Putamen (tissue), 1 donor: ENCODE measurements at regions not wholly inside any gene's neighbourhood (a gene's known extent, or its start where the extent isn't known, plus 50 kb on each side); places are given as distances from the start of the nearest gene placed in this dataset.

Source experiments
- DNase-seq: peaks from one replicate; pipeline ENCODE4 v3.0.0-alpha.2; 2016; ENCODE audit warnings: low spot score

- no peak for DNase-seq
Observed at GRCh38 chr5:29950416-29951145, 1242.9 kb upstream of the CDH6 start.

- DNase-seq: no peak
Observed at GRCh38 chr5:29949301-29949872, 1244.1 kb upstream of the CDH6 start.

- no peak for DNase-seq
Observed at GRCh38 chr5:29944327-29944726, 1249.2 kb upstream of the CDH6 start.

- DNase-seq: no peak
Observed at GRCh38 chr5:29942089-29942488, 1251.4 kb upstream of the CDH6 start.

- DNase-seq: no peak
Observed at GRCh38 chr5:29939988-29940387, 1253.5 kb upstream of the CDH6 start.

- no peak for DNase-seq
Observed at GRCh38 chr5:29935371-29935770, 1258.1 kb upstream of the CDH6 start.

GRCh38 chr5:29930316-29930715 lies 1263.2 kb upstream of the CDH6 start:
- no peak for DNase-seq

GRCh38 chr5:29924107-29924506 lies 1269.4 kb upstream of the CDH6 start:
- no peak for DNase-seq

GRCh38 chr5:29905626-29906353 lies 1287.7 kb upstream of the CDH6 start:
- no peak for DNase-seq

- DNase-seq: no peak
Observed at GRCh38 chr5:29902859-29903258, 1290.6 kb upstream of the CDH6 start.

- no peak for DNase-seq
Observed at GRCh38 chr5:29899583-29899982, 1293.9 kb upstream of the CDH6 start.

GRCh38 chr5:29897916-29898315 lies 1295.6 kb upstream of the CDH6 start:
- no peak for DNase-seq

- no peak for DNase-seq
Observed at GRCh38 chr5:29896646-29897045, 1296.8 kb upstream of the CDH6 start.

GRCh38 chr5:29894668-29895067 lies 1298.8 kb upstream of the CDH6 start:
- DNase-seq: no peak

GRCh38 chr5:29889051-29889450 lies 1304.4 kb upstream of the CDH6 start:
- no peak for DNase-seq

GRCh38 chr5:29885595-29885994 lies 1307.9 kb upstream of the CDH6 start:
- DNase-seq: no peak

- no peak for DNase-seq
Observed at GRCh38 chr5:29882036-29882435, 1311.5 kb upstream of the CDH6 start.

GRCh38 chr5:29879401-29879800 lies 1314.1 kb upstream of the CDH6 start:
- no peak for DNase-seq

GRCh38 chr5:29878599-29878998 lies 1314.9 kb upstream of the CDH6 start:
- no peak for DNase-seq

GRCh38 chr5:29867155-29867554 lies 1326.3 kb upstream of the CDH6 start:
- DNase-seq: no peak

GRCh38 chr5:29853711-29854220 lies 1339.7 kb upstream of the CDH6 start:
- DNase-seq: no peak

- no peak for DNase-seq
Observed at GRCh38 chr5:29852329-29852728, 1341.2 kb upstream of the CDH6 start.

- no peak for DNase-seq
Observed at GRCh38 chr5:29845206-29845605, 1348.3 kb upstream of the CDH6 start.
